BE2C (cell line): ENCODE measurements at regions not wholly inside any gene's neighbourhood (a gene's known extent, or its start where the extent isn't known, plus 50 kb on each side); places are given as distances from the start of the nearest gene placed in this dataset.

ENCODE experiments used
- DNase-seq: peaks from one replicate; pipeline ENCODE4 v3.0.0-alpha.2; 2020
- H3K27me3 ChIP-seq: fragments of 250-450 bp; sonication (Bioruptor Pico); 2 replicates; pipeline ENCODE4 v1.5.1; 2020; ENCODE audit warnings: mild to moderate bottlenecking
- H3K36me3 ChIP-seq: fragments of 250-450 bp; sonication (Bioruptor Pico); 2 replicates; pipeline ENCODE4 v1.5.1; 2020; ENCODE audit warnings: mild to moderate bottlenecking
- H3K4me1 ChIP-seq: fragments of 250-450 bp; sonication (Bioruptor Pico); 2 replicates; pipeline ENCODE4 v1.5.1; 2020
- H3K4me3 ChIP-seq: 2 replicates; pipeline ENCODE4 v1.5.1; 2011; ENCODE audit warnings: low read depth, low read length
- H3K9me3 ChIP-seq: fragments of 250-450 bp; sonication (Bioruptor Pico); 2 replicates; pipeline ENCODE4 v1.5.1; 2020
- TF ChIP-seq, protein P1 (sequence below): IDR thresholded peaks from 2 replicates; pipeline ENCODE4 v1.5.1; 2012; ENCODE audit warnings: mild to moderate bottlenecking, low read depth, low read length

- H3K4me1 ChIP-seq = no peaks in the 10 kb centered on the region; the same call in 1 of the 2 replicates
- H3K9me3 ChIP-seq = 0 out of 2 replicates have a peak, but pooled peaks cover 3% of the 10 kb centered on the region
- no peak overlapping the region for H3K4me3 ChIP-seq
- no peaks in the 10 kb centered on the region for H3K27me3 ChIP-seq
- TF ChIP-seq, protein P1, sequence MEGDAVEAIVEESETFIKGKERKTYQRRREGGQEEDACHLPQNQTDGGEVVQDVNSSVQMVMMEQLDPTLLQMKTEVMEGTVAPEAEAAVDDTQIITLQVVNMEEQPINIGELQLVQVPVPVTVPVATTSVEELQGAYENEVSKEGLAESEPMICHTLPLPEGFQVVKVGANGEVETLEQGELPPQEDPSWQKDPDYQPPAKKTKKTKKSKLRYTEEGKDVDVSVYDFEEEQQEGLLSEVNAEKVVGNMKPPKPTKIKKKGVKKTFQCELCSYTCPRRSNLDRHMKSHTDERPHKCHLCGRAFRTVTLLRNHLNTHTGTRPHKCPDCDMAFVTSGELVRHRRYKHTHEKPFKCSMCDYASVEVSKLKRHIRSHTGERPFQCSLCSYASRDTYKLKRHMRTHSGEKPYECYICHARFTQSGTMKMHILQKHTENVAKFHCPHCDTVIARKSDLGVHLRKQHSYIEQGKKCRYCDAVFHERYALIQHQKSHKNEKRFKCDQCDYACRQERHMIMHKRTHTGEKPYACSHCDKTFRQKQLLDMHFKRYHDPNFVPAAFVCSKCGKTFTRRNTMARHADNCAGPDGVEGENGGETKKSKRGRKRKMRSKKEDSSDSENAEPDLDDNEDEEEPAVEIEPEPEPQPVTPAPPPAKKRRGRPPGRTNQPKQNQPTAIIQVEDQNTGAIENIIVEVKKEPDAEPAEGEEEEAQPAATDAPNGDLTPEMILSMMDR = no peak
- no peak for DNase-seq
- no peaks in the 10 kb centered on the region for H3K36me3 ChIP-seq
These were observed 462.8 kb downstream of the ISL1 start for GRCh38 chr5:51846015-51846414.

DNA sequence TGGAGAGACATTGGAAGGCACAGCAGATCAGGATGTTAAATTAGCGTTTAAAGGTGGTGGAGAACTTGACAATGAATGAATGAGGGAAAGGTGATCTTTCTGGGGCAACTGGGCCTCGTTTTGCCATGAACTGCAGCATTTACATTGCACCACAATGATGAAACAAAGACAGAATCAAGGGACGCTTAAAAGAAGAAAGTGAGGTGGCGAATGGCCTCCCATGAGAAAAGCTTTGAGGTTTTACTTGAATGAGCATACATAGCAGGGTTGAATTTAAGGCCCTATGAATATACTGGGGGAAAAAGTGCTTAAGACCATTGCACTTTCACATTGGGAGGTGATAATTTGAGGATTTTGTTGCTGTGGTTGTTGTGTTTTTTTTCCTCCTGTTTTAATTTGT, 476.4 kb downstream of the ISL1 start:
- H3K36me3 ChIP-seq = no peaks in the 10 kb centered on the region
- H3K9me3 ChIP-seq = no peaks in the 10 kb centered on the region; the same call in 1 of the 2 replicates
- TF ChIP-seq, protein P1 = no peak
- DNase-seq = no peak
- no peaks in the 10 kb centered on the region for H3K27me3 ChIP-seq
- H3K4me3 ChIP-seq = no peak overlapping the region
- no peaks in the 10 kb centered on the region for H3K4me1 ChIP-seq

GRCh38 chr5:51860532-51861018, 477.3 kb downstream of the ISL1 start:
- no peaks in the 10 kb centered on the region; the same call in 1 of the 2 replicates for H3K9me3 ChIP-seq
- TF ChIP-seq, protein P1 = no peak
- H3K27me3 ChIP-seq = no peaks in the 10 kb centered on the region
- H3K4me1 ChIP-seq = no peaks in the 10 kb centered on the region
- no peak for DNase-seq
- H3K36me3 ChIP-seq = no peaks in the 10 kb centered on the region
- H3K4me3 ChIP-seq = no peak overlapping the region

- H3K4me1 ChIP-seq = no peaks in the 10 kb centered on the region
- no peaks in the 10 kb centered on the region for H3K27me3 ChIP-seq
- H3K4me3 ChIP-seq = no peak overlapping the region
- no peak for DNase-seq
- H3K36me3 ChIP-seq = no peaks in the 10 kb centered on the region
- H3K9me3 ChIP-seq = peaks cover 8% of the 10 kb centered on the region; the same call in 1 of the 2 replicates
- TF ChIP-seq, protein P1 = no peak
These were observed 488.9 kb downstream of the ISL1 start for GRCh38 chr5:51872144-51872543.

DNA sequence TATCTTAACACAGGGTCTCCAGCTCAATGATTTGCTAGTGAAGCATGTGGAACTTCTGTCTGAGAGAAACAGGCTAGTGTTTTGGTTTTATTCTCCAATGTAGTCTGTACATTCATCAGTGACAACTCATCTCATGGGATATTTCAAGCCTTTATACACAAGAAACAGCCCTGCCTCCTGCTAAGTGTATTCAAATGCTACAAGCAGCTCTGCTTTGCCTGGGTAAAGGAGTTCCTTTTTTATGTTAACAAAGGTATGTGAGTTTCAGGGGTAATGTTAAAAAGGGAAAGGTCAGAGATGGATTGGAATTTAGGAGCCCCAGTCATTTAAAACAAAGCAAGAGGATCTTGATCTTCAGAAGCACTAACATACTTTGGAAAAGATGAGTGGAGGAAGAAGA, 498.7 kb downstream of the ISL1 start:
- Histone ChIP-seq H3K9me3 (no peaks in the 10 kb centered on the region), H3K27me3 (no peaks in the 10 kb centered on the region), H3K4me1 (no peaks in the 10 kb centered on the region), H3K4me3 (no peak overlapping the region), H3K36me3 (no peaks in the 10 kb centered on the region)
- DNase-seq = no peak
- TF ChIP-seq, protein P1 = no peak

DNA sequence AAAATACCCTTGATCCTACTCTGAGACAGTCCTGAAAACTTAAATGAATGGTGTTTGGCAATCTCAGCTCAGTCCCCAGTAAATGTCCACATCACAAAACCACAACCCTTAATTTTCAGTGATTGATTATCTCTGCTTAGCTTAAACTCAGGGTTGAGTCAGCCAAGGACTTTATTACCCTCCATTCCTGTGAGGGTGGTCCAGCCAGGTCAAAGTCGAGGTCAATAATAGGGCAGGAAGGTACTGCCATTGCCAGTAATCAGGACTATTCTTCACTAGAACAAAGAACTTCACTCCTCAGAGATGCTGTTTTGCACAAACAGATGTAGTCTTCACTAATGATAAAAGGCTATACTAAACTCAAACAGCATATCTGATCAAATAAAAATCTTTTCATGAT, 499.4 kb downstream of the ISL1 start:
- H3K36me3 ChIP-seq = no peaks in the 10 kb centered on the region
- no peak for DNase-seq
- H3K9me3 ChIP-seq = no peaks in the 10 kb centered on the region
- H3K4me1 ChIP-seq = no peaks in the 10 kb centered on the region
- TF ChIP-seq, protein P1 = no peak
- H3K4me3 ChIP-seq = no peak overlapping the region
- H3K27me3 ChIP-seq = no peaks in the 10 kb centered on the region
